PFSK-1 (cell line): ENCODE measurements at regions not wholly inside any gene's neighbourhood (a gene's known extent, or its start where the extent isn't known, plus 50 kb on each side); places are given as distances from the start of the nearest gene placed in this dataset.

ENCODE experiments used
- FOXP2 ChIP-seq: optimal IDR thresholded peaks from 2 replicates; pipeline ENCODE3; 2011; ENCODE audit warnings: borderline replicate concordance, control low read depth, inconsistent platforms; ENCODE audit not compliant: insufficient read depth; ENCODE audit errors: extremely low read length, extremely low read depth
- POLR2AphosphoS5 ChIP-seq: IDR thresholded peaks from 2 replicates; pipeline ENCODE4 v1.6.1; 2012; ENCODE audit warnings: low read depth, mild to moderate bottlenecking, control low read depth, low read length, moderate library complexity
- REST ChIP-seq, 2 experiments: IDR thresholded peaks; 2 replicates each; pipeline versions ENCODE4 v1.6.1 to v1.8.0; 2011 to 2012; ENCODE audit warnings: low read depth in 2 of 2, low read length in 2 of 2, control low read depth in 1 of 2, inconsistent platforms in 1 of 2, mild to moderate bottlenecking in 1 of 2, moderate library complexity in 1 of 2; ENCODE audit not compliant: insufficient read depth in 1 of 2
- SIN3A ChIP-seq: IDR thresholded peaks from 2 replicates; pipeline ENCODE4 v1.6.1; 2012; ENCODE audit warnings: mild to moderate bottlenecking, low read length, moderate library complexity, borderline replicate concordance; ENCODE audit not compliant: insufficient read depth
- TAF1 ChIP-seq: IDR thresholded peaks from 2 replicates; pipeline ENCODE4 v1.6.1; 2012; ENCODE audit warnings: low read length, control low read depth, borderline replicate concordance; ENCODE audit not compliant: insufficient read depth

- TF ChIP-seq REST (IDR thresholded peaks at IDR 0.05; ENCODE audit: insufficient read depth in 1 of 2, low read depth in 2 of 2, low read length in 2 of 2) (no peak), POLR2AphosphoS5 (no peak), TAF1 (no peak), FOXP2 (no peak), SIN3A (no peak)
These were observed 119.1 kb downstream of the IRF8 start for GRCh38 chr16:86018071-86018470.

GRCh38 chr16:86018487-86018886 is 119.5 kb downstream of the IRF8 start:
- TF ChIP-seq TAF1 = no peak
- no peak for TF ChIP-seq SIN3A
- no peak for TF ChIP-seq POLR2AphosphoS5
- TF ChIP-seq FOXP2 = no peak
- TF ChIP-seq REST (IDR thresholded peaks at IDR 0.05; ENCODE audit: insufficient read depth in 1 of 2, low read depth in 2 of 2, low read length in 2 of 2) = no peak

DNA sequence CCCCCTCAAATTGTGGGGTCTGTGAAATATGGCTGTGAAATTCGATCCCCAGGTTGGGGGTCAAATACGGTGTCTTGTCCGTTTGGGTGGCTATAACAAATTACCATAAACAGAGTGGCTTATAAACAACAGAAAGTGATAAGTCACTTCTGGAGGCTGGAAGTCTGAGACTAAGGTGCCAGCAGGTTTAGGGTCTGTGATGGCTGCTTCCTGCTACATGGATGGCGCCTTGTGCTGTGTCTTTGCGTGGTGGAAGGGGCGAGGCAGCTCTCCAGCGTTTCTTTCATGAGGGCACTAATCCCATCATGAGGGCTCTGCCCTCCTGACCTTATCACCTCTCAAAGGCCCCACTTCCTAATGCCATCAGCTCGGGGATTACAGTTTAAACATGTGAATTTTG is 120.0 kb downstream of the IRF8 start:
- TF ChIP-seq FOXP2 (no peak), TAF1 (no peak), POLR2AphosphoS5 (no peak), SIN3A (no peak), REST (IDR thresholded peaks at IDR 0.05; ENCODE audit: insufficient read depth in 1 of 2, low read depth in 2 of 2, low read length in 2 of 2) (no peak)

GRCh38 chr16:86019446-86020047 is 120.6 kb downstream of the IRF8 start:
- TF ChIP-seq TAF1 (no peak), FOXP2 (no peak), REST (IDR thresholded peaks at IDR 0.05; ENCODE audit: insufficient read depth in 1 of 2, low read depth in 2 of 2, low read length in 2 of 2) (no peak), SIN3A (no peak), POLR2AphosphoS5 (no peak)

GRCh38 chr16:86020971-86021370 is 122.0 kb downstream of the IRF8 start:
- TF ChIP-seq TAF1 = no peak
- no peak for TF ChIP-seq SIN3A
- no peak for TF ChIP-seq POLR2AphosphoS5
- no peak for TF ChIP-seq FOXP2
- TF ChIP-seq REST (IDR thresholded peaks at IDR 0.05; ENCODE audit: insufficient read depth in 1 of 2, low read depth in 2 of 2, low read length in 2 of 2) = no peak
